Fibroblast of villous mesenchyme (primary cell): ENCODE measurements at regions not wholly inside any gene's neighbourhood (a gene's known extent, or its start where the extent isn't known, plus 50 kb on each side); places are given as distances from the start of the nearest gene placed in this dataset.
"Not testable (repeated sequence)": the region's sequence is repeated elsewhere in the genome, so short reads cannot be mapped to it uniquely, and the experiment has no call there.

ENCODE experiments used
- DNase-seq: peaks from one replicate; pipeline ENCODE4 v3.0.0-alpha.2; 2010; ENCODE audit warnings: low read depth
- H3K4me3 ChIP-seq: 2 replicates; pipeline ENCODE4 v1.5.1; 2011; ENCODE audit warnings: low read depth, mild to moderate bottlenecking, low read length
- CTCF ChIP-seq: IDR thresholded peaks from 2 replicates; pipeline ENCODE4 v1.5.1; 2012; ENCODE audit warnings: low read depth, mild to moderate bottlenecking, low read length; ENCODE audit not compliant: insufficient read depth

DNA sequence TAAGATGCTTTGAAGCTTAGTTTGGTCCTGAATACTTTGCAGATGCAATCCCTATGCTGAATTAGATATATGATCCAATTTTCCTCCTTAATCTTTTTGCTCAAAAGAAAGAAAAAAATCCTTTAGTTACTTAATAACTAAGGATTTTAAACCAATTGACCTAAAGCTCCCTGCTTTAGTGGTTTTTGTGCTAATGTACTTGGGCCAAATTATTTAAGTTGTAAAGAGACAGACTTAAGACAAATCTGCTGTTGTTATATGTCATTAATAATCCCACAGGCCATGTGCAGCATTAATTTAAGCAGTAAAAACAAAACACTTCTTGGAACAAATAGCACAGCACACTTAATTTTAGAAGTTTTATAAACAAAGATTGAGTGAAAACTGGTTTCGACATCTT is 776.1 kb upstream of the SEMA6D start:
- TF ChIP-seq CTCF, result no peak

DNA sequence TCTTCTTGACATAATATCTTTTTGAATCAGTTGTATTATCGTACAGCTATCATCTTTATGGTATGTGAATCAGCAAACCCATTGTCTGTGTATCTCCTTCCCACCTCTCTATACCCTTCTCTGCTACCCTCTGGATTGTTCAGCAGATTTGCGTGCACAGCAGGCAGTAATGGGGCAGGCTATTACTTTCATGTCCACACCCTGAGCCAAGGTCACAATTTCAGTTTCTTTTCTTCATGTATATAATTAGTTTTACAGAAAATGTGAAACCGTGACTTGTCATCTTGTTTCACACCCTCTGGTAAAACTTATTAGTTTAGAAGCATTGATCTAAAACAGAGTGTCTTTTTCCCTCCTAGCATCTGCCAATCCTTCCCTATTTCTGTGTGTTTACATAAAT is 770.4 kb upstream of the SEMA6D start:
- no peak for TF ChIP-seq CTCF
- no peak overlapping the region for H3K4me3 ChIP-seq
- no peak for DNase-seq

More for the DNA sequence above, 776.1 kb upstream of the SEMA6D start:
- no peak overlapping the region for H3K4me3 ChIP-seq
- DNase-seq, result no peak

DNA sequence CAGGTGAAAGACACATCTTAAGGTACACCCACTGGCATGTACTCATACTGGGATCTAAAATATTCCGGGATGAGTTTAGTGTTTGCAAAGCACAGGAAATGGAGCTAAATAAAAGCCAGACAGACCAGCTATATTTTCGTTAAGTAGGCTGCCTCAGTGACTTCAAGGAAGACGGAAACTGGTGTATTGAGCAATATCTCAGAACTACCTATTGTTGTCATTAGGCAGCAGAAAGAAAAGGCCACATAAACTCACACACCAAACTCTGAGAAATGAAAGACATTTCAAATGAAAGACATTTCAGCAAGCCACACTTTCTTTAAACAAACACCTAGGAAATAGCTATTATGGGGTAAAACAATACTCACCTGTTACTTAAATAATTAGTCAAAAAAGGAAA is 761.7 kb upstream of the SEMA6D start:
- H3K4me3 ChIP-seq, result no peak overlapping the region
- no peak for DNase-seq
- TF ChIP-seq CTCF, result no peak

DNA sequence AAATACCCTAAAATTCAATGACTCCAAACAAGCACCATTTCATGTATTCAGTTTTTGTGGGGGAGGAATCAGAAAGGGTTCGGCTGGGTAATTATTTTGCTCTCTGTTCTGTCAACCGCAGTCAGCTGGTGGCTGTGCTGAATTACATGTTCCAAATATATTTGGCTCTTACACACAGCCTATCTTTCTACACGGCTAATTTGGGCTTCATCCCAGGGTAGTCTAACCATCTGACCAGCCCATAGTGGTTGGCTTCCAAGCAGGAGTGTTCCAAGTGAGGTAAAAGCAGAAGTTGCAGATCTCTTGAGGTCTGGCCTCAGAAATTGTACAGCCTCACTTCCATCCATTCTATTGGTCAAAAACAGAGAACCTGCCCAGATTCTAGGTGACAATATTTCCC is 760.8 kb upstream of the SEMA6D start:
- no peak overlapping the region for H3K4me3 ChIP-seq
- no peak for DNase-seq
- TF ChIP-seq CTCF, result no peak

- DNase-seq, result no peak
- no peak for TF ChIP-seq CTCF
These were observed 760.4 kb upstream of the SEMA6D start for GRCh38 chr15:46956881-46957280.

DNA sequence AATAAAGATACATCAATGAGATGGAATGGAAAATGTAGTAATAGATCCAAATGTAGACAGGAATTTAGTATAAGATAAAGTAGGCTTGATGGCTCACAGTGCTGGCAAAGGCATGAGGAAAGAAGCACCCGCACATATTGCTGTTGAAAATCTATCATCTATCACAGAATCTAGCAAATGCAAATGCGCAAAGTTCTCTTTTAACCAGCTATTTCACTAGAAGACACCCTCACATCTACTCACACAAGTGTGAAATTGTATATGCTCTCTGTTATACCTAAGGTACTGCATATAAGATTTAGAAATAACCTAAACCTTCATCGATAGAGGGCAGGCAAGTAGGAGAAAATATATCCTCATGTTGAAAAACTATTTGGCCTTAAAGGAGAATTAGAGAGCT is 756.7 kb upstream of the SEMA6D start:
- DNase-seq, result no peak
- no peak overlapping the region for H3K4me3 ChIP-seq
- no peak for TF ChIP-seq CTCF

More at GRCh38 chr15:46956881-46957280, 760.4 kb upstream of the SEMA6D start:
- no peak overlapping the region for H3K4me3 ChIP-seq

- peak; percentile 16 for DNase-seq
- TF ChIP-seq CTCF, result no peak
- H3K4me3 ChIP-seq, result no peak overlapping the region
These were observed 755.5 kb upstream of the SEMA6D start for GRCh38 chr15:46961795-46962194.

DNA sequence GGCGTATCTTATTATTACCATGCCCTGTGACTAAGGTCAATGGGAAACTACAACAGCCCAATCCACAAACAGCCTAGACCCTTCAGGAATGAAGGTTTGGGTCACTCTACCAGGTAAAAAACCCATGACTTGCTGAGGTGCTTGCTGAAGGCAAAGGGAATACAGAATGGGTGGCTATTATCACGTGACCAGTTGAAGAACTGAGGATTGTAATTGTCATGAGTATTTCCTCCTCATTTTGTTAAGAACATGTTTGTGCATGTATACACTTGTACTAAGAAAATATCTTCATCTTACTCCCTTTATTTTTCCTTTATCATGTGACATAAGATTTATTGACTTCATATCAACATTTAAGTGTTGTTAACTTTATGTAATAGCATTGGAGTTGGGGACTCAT is 729.2 kb upstream of the SEMA6D start:
- not testable (repeated sequence) for DNase-seq

More for the DNA sequence above, 729.2 kb upstream of the SEMA6D start:
- H3K4me3 ChIP-seq, result not testable (repeated sequence)
